NCI-H146 (cell line): ENCODE measurements at regions not wholly inside any gene's neighbourhood (a gene's known extent, or its start where the extent isn't known, plus 50 kb on each side); places are given as distances from the start of the nearest gene placed in this dataset.

ENCODE experiments used
- DNase-seq: peaks from one replicate; lab custom pipeline; 2025; lab: John Stamatoyannopoulos, UW

- no peak for DNase-seq
Observed at GRCh38 chr14:94994245-94994644, 163.1 kb downstream of the DICER1 start.

GRCh38 chr14:94992046-94992445 is 165.3 kb downstream of the DICER1 start:
- no peak for DNase-seq

- DNase-seq = no peak
Observed at GRCh38 chr14:94989946-94990345, 167.4 kb downstream of the DICER1 start.

GRCh38 chr14:94989417-94989816 is 167.9 kb downstream of the DICER1 start:
- DNase-seq = no peak

GRCh38 chr14:94987409-94987808 is 169.9 kb downstream of the DICER1 start:
- DNase-seq = no peak

- no peak for DNase-seq
Observed at GRCh38 chr14:94979891-94980290, 177.4 kb downstream of the DICER1 start.

GRCh38 chr14:94977016-94977415 is 180.3 kb downstream of the DICER1 start:
- no peak for DNase-seq

- no peak for DNase-seq
Observed at GRCh38 chr14:94975366-94975765, 182.0 kb downstream of the DICER1 start.

GRCh38 chr14:94974893-94975292 is 182.4 kb downstream of the DICER1 start:
- no peak for DNase-seq

GRCh38 chr14:94974422-94974821 is 182.9 kb downstream of the DICER1 start:
- DNase-seq = no peak

- DNase-seq = no peak
Observed at GRCh38 chr14:94971750-94972149, 185.6 kb downstream of the DICER1 start.

GRCh38 chr14:94970941-94971730 is 186.2 kb downstream of the DICER1 start:
- no peak for DNase-seq

- DNase-seq = no peak
Observed at GRCh38 chr14:94969766-94970165, 187.6 kb downstream of the DICER1 start.

- DNase-seq = no peak
Observed at GRCh38 chr14:94966868-94967267, 190.5 kb downstream of the DICER1 start.

GRCh38 chr14:94966344-94966743 is 191.0 kb downstream of the DICER1 start:
- DNase-seq = no peak

- DNase-seq = no peak
Observed at GRCh38 chr14:94965551-94966313, 191.6 kb downstream of the DICER1 start.

- no peak for DNase-seq
Observed at GRCh38 chr14:94964931-94965330, 192.4 kb downstream of the DICER1 start.

- no peak for DNase-seq
Observed at GRCh38 chr14:94964181-94964580, 193.1 kb downstream of the DICER1 start.

GRCh38 chr14:94963051-94963450 is 193.1 kb upstream of the GSC start:
- no peak for DNase-seq

- no peak for DNase-seq
Observed at GRCh38 chr14:94962166-94962575, 192.3 kb upstream of the GSC start.

- DNase-seq = no peak
Observed at GRCh38 chr14:94961386-94962165, 191.7 kb upstream of the GSC start.

- DNase-seq = no peak
Observed at GRCh38 chr14:94960285-94961001, 190.5 kb upstream of the GSC start.
